Tibial artery (tissue), 4 donors: ENCODE measurements at regions not wholly inside any gene's neighbourhood (a gene's known extent, or its start where the extent isn't known, plus 50 kb on each side); places are given as distances from the start of the nearest gene placed in this dataset.

Experiments used
- DNase-seq, 2 donors: peaks; one replicate each; pipeline ENCODE4 v3.0.0-alpha.2; 2019
- H3K27ac ChIP-seq, 2 donors: fragments of 200-600 bp; sonication (generic) in 1 of 2; 1 replicate in 1 of 2; 2 replicates in 1 of 2; pipeline ENCODE4 v1.5.1; 2018 to 2019; ENCODE audit warnings: mild to moderate bottlenecking in 1 of 2
- H3K27me3 ChIP-seq, 2 donors: fragments of 200-600 bp; sonication (generic) in 1 of 2; one replicate each; pipeline versions ENCODE4 v1.5.1 to v1.6.0; 2016 to 2019
- H3K36me3 ChIP-seq, 3 donors: fragments of 200-600 bp; sonication (generic) in 2 of 3; one replicate each; pipeline ENCODE4 v1.5.1; 2016 to 2019; ENCODE audit warnings: mild to moderate bottlenecking in 2 of 3
- H3K4me1 ChIP-seq, 4 donors: fragments of 200-600 bp; sonication (generic) in 2 of 4; 1 replicate in 3 of 4; 2 replicates in 1 of 4; pipeline ENCODE4 v1.5.1; 2016 to 2019
- H3K4me3 ChIP-seq, 2 donors: fragments of 200-600 bp; sonication (generic) in 1 of 2; 1 replicate in 1 of 2; 2 replicates in 1 of 2; pipeline ENCODE4 v1.5.1; 2018 to 2019; ENCODE audit warnings: mild to moderate bottlenecking in 2 of 2
- H3K9me3 ChIP-seq, 3 donors: fragments of 200-600 bp; sonication (generic) in 1 of 3; one replicate each; pipeline ENCODE4 v1.5.1; 2016 to 2019
- CTCF ChIP-seq, 2 experiments: fragments of 200-600 bp in 1 of 2; fragments of 450-650 bp in 1 of 2; IDR thresholded peaks; one replicate each; pipeline ENCODE4 v1.5.1; 2017 to 2019; ENCODE audit warnings: antibody characterized with exemption in 2 of 2, mild to moderate bottlenecking in 1 of 2, moderate library complexity in 1 of 2
- intact Hi-C: fragments of 100-400 bp; cut with DNase I; formaldehyde crosslinking; loops from one replicate; pipeline ENCODE4 v1.15.0; 2023; ENCODE audit warnings: low total_unique reads

GRCh38 chr1:94646141-94646643, 104.6 kb upstream of the F3 start:
- no peaks in the 10 kb centered on the region for H3K36me3 ChIP-seq
- intact Hi-C loops: loop anchor here (10.0 kb wide), 1 partner anchor 149 kb away; no protein-coding TSS in a partner anchor
- DNase-seq: no peak
- no peak for TF ChIP-seq CTCF (IDR thresholded peaks at IDR 0.05)
- H3K9me3 ChIP-seq: no peaks in the 10 kb centered on the region
- H3K27ac ChIP-seq: no peak overlapping the region
- peaks cover 0 to 17% (median 6%) of the 10 kb centered on the region in 4 donors for H3K4me1 ChIP-seq
- H3K27me3 ChIP-seq: no peaks in the 10 kb centered on the region
- no peak overlapping the region for H3K4me3 ChIP-seq

- TF ChIP-seq CTCF (IDR thresholded peaks at IDR 0.05): no peak
- Histone ChIP-seq H3K27ac (no peak overlapping the region), H3K4me3 (no peak overlapping the region), H3K4me1 (peaks cover 0 to 17% (median 6%) of the 10 kb centered on the region in 4 donors), H3K9me3 (no peaks in the 10 kb centered on the region), H3K36me3 (no peaks in the 10 kb centered on the region), H3K27me3 (no peaks in the 10 kb centered on the region)
- no peak for DNase-seq
- intact Hi-C loops: loop anchor here (10.0 kb wide), 1 partner anchor 150 kb away; no protein-coding TSS in a partner anchor
Measured at GRCh38 chr1:94644352-94644751, 102.8 kb upstream of the F3 start.

GRCh38 chr1:94643819-94644218, 102.3 kb upstream of the F3 start:
- Histone ChIP-seq H3K36me3 (no peaks in the 10 kb centered on the region), H3K4me3 (no peak overlapping the region), H3K27me3 (no peaks in the 10 kb centered on the region), H3K27ac (no peak overlapping the region), H3K9me3 (no peaks in the 10 kb centered on the region), H3K4me1 (peaks cover 0 to 15% (median 5%) of the 10 kb centered on the region in 4 donors)
- TF ChIP-seq CTCF (IDR thresholded peaks at IDR 0.05): no peak
- DNase-seq: no peak
- intact Hi-C loops: loop anchor here (10.0 kb wide), 1 partner anchor 151 kb away; no protein-coding TSS in a partner anchor

GRCh38 chr1:94642617-94643321, 101.2 kb upstream of the F3 start:
- intact Hi-C loops: loop anchor here (10.0 kb wide), 1 partner anchor 152 kb away; no protein-coding TSS in a partner anchor
- H3K4me3 ChIP-seq: no peak overlapping the region
- H3K9me3 ChIP-seq: no peaks in the 10 kb centered on the region
- H3K27ac ChIP-seq: no peak overlapping the region
- no peak for TF ChIP-seq CTCF (IDR thresholded peaks at IDR 0.05)
- H3K36me3 ChIP-seq: no peaks in the 10 kb centered on the region
- DNase-seq: no peak
- no peaks in the 10 kb centered on the region for H3K27me3 ChIP-seq
- H3K4me1 ChIP-seq: peaks cover 0 to 4% (median 2%) of the 10 kb centered on the region in 4 donors

GRCh38 chr1:94641990-94642389, 100.4 kb upstream of the F3 start:
- Histone ChIP-seq H3K9me3 (no peaks in the 10 kb centered on the region), H3K27me3 (no peaks in the 10 kb centered on the region), H3K27ac (no peak overlapping the region), H3K4me1 (no peaks in the 10 kb centered on the region), H3K36me3 (no peaks in the 10 kb centered on the region), H3K4me3 (no peak overlapping the region)
- intact Hi-C loops: loop anchor here (10.0 kb wide), 1 partner anchor 153 kb away; no protein-coding TSS in a partner anchor
- DNase-seq: no peak
- TF ChIP-seq CTCF (IDR thresholded peaks at IDR 0.05): no peak
